ENCODE measurements at regions not wholly inside any gene's neighbourhood (a gene's known extent, or its start where the extent isn't known, plus 50 kb on each side); places are given as distances from the start of the nearest gene placed in this dataset.

DNA sequence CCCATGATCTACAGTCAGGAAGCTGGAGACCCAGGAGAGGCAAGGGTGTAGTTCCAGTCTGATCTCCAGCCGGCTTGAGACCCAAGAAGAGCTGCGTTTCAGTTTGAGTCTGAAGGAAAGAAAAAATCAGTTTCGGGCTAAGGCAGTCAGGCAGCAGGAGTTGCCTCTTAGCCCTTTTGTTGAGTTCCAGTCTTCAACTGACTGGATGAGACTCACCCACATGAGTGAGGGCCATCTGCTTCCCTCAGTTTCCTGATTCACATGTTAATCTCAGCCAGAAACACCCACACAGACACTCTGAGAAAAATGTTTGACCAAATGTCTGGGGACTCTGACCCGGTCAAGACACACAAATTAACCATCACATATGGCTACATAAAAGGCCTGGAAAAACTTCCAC, 73.6 kb upstream of the ELOVL6 start:
- no peak for DNase-seq

DNA sequence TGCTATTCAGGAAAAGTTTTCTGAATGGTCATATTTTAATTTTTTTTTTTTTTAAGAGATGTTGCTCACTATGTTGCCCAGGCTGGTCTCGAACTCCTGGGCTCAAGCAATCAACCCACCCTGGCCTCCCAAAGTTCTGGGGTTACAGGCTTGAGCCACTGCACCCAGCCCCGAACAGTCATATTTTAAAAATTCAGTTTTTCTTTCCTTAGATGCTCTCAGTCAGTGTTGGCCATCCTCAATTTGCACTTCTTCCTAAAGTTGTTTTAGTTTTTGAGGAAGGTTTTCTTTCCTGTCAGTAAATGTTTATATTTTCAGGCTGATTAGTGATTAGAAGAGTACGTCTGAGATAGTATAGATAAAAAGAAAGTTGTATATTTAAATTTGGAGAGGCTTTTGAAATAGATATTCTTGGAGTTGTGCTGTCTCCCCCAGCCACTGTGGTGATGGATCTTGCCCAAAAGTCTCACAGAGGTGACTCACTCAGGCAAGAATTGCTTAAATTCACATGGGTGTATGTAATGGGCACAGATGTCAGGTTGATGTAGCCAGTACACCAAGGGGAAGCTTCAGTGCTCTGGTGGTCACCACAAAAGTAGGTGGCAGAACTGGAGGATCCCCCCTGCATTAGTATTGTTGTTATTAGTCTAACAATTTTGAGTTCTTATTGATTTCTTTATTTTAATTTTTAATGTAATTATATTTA, 72.2 kb upstream of the ELOVL6 start:
- DNase-seq, result no peak

DNA sequence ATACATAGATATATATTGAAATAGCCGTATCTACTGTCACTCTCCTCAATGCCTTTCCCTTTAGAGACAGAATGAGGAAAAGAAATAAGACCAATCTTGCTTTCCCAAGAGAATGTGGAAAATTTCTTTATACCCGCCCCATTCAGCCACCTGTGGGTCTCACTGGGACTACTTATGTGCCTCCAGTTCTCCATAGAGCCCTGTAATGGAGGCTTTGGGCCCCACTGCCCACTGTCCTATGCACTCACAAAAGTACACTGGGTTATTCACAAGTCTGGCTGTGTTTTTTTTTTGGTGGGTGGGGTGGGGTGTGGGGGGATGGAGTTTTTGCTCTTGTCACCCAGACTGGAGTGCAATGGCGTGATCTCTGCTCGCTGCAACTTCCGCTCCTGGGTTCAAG, 70.4 kb upstream of the ELOVL6 start:
- no peak for DNase-seq

DNA sequence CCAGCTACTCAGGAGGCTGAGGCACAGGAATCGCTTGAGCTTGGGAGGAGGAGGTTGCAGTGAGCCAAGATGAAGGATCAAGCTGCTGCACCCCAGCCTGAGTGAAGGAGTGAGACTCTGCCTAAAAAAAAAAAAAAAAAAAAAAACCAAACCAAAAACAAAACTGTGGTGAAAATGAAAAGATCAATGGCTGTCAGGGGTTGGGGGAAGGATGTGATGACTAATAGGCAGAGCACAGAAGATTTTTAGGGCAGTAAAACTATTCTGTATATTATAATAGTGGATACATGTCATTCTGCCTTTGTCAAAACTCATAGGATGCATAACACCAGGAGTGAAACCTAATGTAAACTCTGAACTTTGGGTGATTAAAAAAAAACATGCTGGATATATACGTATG, 69.9 kb upstream of the ELOVL6 start:
- DNase-seq, result no peak

DNA sequence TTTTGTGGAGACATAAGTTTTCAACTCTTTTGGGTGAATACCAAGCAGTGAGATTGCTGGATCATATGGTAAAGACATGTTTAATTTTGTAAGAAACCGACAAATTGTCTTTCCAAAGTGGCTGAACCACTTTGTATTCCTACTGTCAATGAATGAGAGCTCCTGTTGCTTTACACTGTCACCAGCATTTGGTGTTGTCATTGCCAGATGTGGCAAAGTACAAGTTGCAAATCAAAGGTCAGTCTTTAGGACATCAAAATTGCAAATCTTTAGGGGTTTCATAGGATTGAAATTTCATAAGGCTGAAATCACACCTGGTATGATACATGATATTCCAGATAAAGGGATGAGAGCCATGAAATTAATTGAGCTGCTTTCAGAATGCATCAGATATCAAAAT, 67.7 kb upstream of the ELOVL6 start:
- no peak for DNase-seq

DNA sequence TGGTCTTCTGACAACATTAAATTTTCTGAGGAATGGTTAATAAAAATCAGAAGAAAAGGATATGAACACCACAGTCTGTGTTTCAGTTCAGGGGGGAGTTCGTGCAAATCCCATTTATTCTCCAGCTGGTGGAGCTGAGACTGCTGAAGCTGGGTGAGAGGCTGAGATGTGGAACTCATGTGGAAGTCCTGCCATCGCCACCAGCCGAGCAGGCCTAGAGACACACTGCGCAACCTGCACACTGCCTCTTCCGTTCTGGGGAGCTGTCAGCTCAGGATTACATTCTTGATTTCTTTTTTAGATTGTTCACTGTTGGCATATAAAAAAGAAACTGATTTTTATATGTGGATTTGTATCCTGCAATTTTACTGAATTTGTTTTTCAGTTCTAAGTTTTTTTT, 66.6 kb upstream of the ELOVL6 start:
- DNase-seq, result no peak

DNA sequence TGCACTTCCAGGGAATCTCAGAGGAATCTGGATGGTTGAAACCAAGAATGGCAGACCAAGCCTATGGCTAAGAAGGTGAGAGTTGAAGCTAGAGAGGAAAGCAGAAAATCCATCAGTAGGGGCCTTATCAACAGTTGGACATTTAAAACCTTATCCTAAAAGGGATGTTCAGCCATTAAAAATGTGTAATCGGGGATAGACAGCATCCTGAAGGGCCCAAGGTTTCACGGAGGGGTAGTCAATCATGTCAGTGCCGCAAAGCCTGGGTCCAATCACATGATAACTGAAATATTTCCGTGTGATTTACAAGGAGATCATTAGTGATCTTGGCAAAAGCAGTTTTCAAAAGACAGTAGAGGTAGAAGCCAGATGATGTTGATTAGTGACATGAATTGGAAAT, 61.9 kb upstream of the ELOVL6 start:
- no peak for DNase-seq

DNA sequence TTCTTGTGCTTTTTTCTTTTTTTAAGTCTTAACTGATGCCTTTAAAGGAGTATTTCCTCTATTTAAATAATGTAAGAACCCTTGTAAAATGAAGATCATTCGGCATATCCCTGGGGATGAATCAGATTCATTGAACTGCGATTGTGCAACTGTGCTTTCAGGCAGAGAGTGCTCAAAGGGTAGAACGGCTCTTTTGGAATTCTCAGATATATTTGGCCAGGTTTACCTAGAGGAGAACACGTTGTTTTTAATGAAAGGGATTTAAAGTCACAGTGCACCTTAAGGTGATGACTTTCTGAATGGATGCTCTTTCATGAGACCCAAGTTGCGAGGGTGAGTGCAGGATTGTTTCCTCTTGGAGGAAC, 51.6 kb upstream of the ELOVL6 start:
- DNase-seq, result no peak

DNA sequence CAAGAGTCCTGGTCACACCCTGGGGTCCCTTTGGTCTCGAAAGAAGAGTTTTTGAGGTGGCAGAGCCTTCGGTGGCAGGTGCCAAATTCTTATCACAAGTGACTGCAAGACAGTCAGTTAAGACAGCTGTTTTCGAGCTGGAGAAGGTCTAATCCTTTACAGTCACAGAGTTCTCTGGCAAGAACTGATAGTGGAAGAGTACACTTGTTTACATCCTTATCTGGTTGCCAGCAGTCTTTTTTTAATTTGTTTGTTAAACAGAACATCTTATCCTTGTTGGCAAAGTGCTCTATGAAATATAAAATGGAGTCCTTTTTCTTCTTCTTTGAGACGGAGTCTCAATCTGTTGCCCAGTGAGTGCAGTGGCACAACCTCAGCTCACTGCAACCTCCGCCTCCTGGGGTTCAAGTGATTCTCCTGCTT, 50.4 kb upstream of the ELOVL6 start:
- no peak for DNase-seq

Data from NCI-H524 (cell line).